IMR-90 (cell line): ENCODE measurements at regions not wholly inside any gene's neighbourhood (a gene's known extent, or its start where the extent isn't known, plus 50 kb on each side); places are given as distances from the start of the nearest gene placed in this dataset.

ENCODE experiments used
- NFE2L2 ChIP-seq: fragments of 150-350 bp; IDR thresholded peaks from 2 replicates; pipeline ENCODE4 v1.6.1; 2016; ENCODE audit warnings: low read depth, mild to moderate bottlenecking, low read length
- TF ChIP-seq, protein P1 (sequence below): conservative IDR thresholded peaks from 2 replicates; pipeline ENCODE4 v1.5.1; 2012; ENCODE audit warnings: mild to moderate bottlenecking, low read depth, low read length, improper control_type of control experiment

DNA sequence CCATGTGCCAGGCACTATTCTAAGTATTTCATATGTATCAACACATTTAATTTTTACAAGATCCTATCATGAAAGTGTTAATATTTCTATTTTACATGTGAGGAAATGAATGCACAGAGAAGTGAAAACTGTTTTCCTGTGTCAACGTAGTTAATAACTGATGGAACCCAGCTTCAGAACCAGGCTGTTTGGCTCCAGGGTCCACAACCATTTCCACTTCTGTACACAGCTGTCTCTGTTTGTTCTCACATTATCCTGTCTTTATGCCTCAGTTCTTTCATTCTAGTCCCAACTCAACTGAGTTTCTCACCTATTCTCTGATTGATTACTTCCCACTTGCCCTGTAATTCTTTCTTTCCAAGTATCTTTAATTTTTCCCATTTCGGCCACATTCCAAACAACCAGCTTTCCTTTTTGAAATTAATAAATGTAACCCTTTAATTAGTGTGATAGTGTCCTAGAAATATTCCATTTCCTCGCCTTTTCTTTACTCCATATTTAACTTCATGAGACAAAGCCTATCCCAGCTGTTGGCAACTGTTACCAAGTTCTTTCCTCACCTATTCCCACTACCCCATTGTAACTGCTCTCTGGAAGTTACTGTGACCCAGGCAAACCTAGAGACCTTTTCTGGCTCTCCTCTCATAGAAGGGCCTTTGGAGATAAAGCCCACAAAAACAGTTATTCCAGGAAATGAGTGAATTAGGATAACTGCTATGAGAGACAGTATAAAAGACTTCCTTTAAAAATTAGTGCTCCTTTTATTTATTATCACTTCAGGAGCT is 218.7 kb downstream of the RASSF9 start:
- TF ChIP-seq, protein P1, sequence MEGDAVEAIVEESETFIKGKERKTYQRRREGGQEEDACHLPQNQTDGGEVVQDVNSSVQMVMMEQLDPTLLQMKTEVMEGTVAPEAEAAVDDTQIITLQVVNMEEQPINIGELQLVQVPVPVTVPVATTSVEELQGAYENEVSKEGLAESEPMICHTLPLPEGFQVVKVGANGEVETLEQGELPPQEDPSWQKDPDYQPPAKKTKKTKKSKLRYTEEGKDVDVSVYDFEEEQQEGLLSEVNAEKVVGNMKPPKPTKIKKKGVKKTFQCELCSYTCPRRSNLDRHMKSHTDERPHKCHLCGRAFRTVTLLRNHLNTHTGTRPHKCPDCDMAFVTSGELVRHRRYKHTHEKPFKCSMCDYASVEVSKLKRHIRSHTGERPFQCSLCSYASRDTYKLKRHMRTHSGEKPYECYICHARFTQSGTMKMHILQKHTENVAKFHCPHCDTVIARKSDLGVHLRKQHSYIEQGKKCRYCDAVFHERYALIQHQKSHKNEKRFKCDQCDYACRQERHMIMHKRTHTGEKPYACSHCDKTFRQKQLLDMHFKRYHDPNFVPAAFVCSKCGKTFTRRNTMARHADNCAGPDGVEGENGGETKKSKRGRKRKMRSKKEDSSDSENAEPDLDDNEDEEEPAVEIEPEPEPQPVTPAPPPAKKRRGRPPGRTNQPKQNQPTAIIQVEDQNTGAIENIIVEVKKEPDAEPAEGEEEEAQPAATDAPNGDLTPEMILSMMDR: no peak
- TF ChIP-seq NFE2L2: no peak
